ENCODE measurements at regions not wholly inside any gene's neighbourhood (a gene's known extent, or its start where the extent isn't known, plus 50 kb on each side); places are given as distances from the start of the nearest gene placed in this dataset.

GRCh38 chr22:49184736-49185135 is 642.9 kb downstream of the BRD1 start:
- ChIA-PET POLR2A (no interaction called here), CTCF (no interaction called here)
- Histone ChIP-seq H3K4me1 (ENCODE audit: insufficient read depth, low read length) (no peaks in the 10 kb centered on the region), H3K27me3 (ENCODE audit: insufficient read depth, low read length, poor library complexity, severe bottlenecking) (no peaks in the 10 kb centered on the region), H3K4me3 (ENCODE audit: low read length) (no peak overlapping the region), H3K27ac (ENCODE audit: low read depth, low read length) (no peak overlapping the region), H3K36me3 (ENCODE audit: insufficient read depth, low read length) (no peaks in the 10 kb centered on the region), H3K9me3 (ENCODE audit: low read length) (no peaks in the 10 kb centered on the region)
- H3K4me1 Mint-ChIP-seq: no peaks in the 10 kb centered on the region
- H3K36me3 Mint-ChIP-seq: no peaks in the 10 kb centered on the region
- peak in 1 of 5 donors; percentile 20 for DNase-seq
- no peak overlapping the region for H3K4me3 Mint-ChIP-seq
- H3K27ac Mint-ChIP-seq: no peak overlapping the region
- H3K27me3 Mint-ChIP-seq: peaks cover 2 to 19% of the 10 kb centered on the region in 2 donors
- no peaks in the 10 kb centered on the region for H3K9me3 Mint-ChIP-seq

GRCh38 chr22:49183826-49184216 is 643.9 kb downstream of the BRD1 start:
- H3K27ac Mint-ChIP-seq: no peak overlapping the region
- Histone ChIP-seq H3K27ac (ENCODE audit: low read depth, low read length) (no peak overlapping the region), H3K4me1 (ENCODE audit: insufficient read depth, low read length) (no peaks in the 10 kb centered on the region), H3K36me3 (ENCODE audit: insufficient read depth, low read length) (no peaks in the 10 kb centered on the region), H3K9me3 (ENCODE audit: low read length) (no peaks in the 10 kb centered on the region), H3K27me3 (ENCODE audit: insufficient read depth, low read length, poor library complexity, severe bottlenecking) (no peaks in the 10 kb centered on the region), H3K4me3 (ENCODE audit: low read length) (no peak overlapping the region)
- ChIA-PET POLR2A (no interaction called here), CTCF (no interaction called here)
- no peak overlapping the region for H3K4me3 Mint-ChIP-seq
- H3K9me3 Mint-ChIP-seq: no peaks in the 10 kb centered on the region
- no peaks in the 10 kb centered on the region for H3K4me1 Mint-ChIP-seq
- DNase-seq: peak in 1 of 5 donors; percentile 44
- H3K36me3 Mint-ChIP-seq: no peaks in the 10 kb centered on the region
- H3K27me3 Mint-ChIP-seq: peaks cover 4 to 16% of the 10 kb centered on the region in 2 donors

DNA sequence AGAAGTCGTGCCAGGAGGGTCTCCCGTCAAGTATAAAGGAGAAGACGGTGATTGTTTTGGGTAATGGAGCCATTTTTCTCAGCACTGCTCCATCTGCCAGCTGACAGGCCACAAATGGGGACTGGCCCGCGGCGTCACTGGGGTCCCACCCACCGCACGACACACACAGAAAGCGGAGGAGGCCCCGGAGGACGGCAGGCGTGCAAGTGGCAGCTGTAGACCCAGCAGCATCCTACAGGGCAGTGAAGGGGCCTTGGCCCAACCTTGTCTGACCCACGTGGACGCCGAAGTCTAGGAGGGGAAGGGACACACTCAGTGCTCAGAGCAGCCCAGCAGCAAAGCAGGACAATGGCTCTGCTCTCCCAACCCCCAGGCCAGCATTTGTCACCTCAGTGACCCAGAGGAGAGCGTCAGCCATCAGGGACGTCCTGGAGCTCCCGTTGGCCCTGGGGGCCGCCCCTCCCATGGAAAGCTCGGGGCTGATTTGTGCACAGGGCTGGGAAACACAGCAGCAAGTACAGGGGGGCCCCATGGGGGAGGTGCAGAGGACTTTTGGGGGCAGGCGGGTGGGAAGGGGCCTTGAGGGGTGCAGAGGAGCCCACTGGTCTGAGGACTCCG is 644.4 kb downstream of the BRD1 start:
- Mint-ChIP-seq H3K36me3 (no peaks in the 10 kb centered on the region), H3K4me3 (no peak overlapping the region), H3K9me3 (no peaks in the 10 kb centered on the region), H3K27me3 (peaks cover 4 to 16% of the 10 kb centered on the region in 2 donors), H3K4me1 (no peaks in the 10 kb centered on the region), H3K27ac (no peak overlapping the region)
- no peaks in the 10 kb centered on the region for H3K4me1 ChIP-seq (ENCODE audit: insufficient read depth, low read length)
- no peaks in the 10 kb centered on the region for H3K27me3 ChIP-seq (ENCODE audit: insufficient read depth, low read length, poor library complexity, severe bottlenecking)
- no peaks in the 10 kb centered on the region for H3K9me3 ChIP-seq (ENCODE audit: low read length)
- no peak overlapping the region for H3K27ac ChIP-seq (ENCODE audit: low read depth, low read length)
- no peaks in the 10 kb centered on the region for H3K36me3 ChIP-seq (ENCODE audit: insufficient read depth, low read length)
- no peak overlapping the region for H3K4me3 ChIP-seq (ENCODE audit: low read length)
- peak in 1 of 5 donors; percentile 16 for DNase-seq
- ChIA-PET CTCF (no interaction called here), POLR2A (no interaction called here)

- no peak overlapping the region for H3K27ac ChIP-seq (ENCODE audit: low read depth, low read length)
- no peaks in the 10 kb centered on the region for H3K9me3 ChIP-seq (ENCODE audit: low read length)
- POLR2A ChIA-PET: no interaction called here
- H3K27me3 ChIP-seq (ENCODE audit: insufficient read depth, low read length, poor library complexity, severe bottlenecking): no peaks in the 10 kb centered on the region
- DNase-seq: peak in 1 of 5 donors; percentile 43
- Mint-ChIP-seq H3K4me3 (no peak overlapping the region), H3K27me3 (peaks cover 4 to 16% of the 10 kb centered on the region in 2 donors), H3K36me3 (no peaks in the 10 kb centered on the region), H3K27ac (no peak overlapping the region), H3K4me1 (no peaks in the 10 kb centered on the region), H3K9me3 (no peaks in the 10 kb centered on the region)
- no peak overlapping the region for H3K4me3 ChIP-seq (ENCODE audit: low read length)
- H3K36me3 ChIP-seq (ENCODE audit: insufficient read depth, low read length): no peaks in the 10 kb centered on the region
- CTCF ChIA-PET: no interaction called here
- no peaks in the 10 kb centered on the region for H3K4me1 ChIP-seq (ENCODE audit: insufficient read depth, low read length)
Measured at GRCh38 chr22:49182416-49182815, 645.3 kb downstream of the BRD1 start.

GRCh38 chr22:49181942-49182341 is 645.7 kb downstream of the BRD1 start:
- Histone ChIP-seq H3K27me3 (ENCODE audit: insufficient read depth, low read length, poor library complexity, severe bottlenecking) (no peaks in the 10 kb centered on the region), H3K4me3 (ENCODE audit: low read length) (no peak overlapping the region), H3K36me3 (ENCODE audit: insufficient read depth, low read length) (no peaks in the 10 kb centered on the region), H3K9me3 (ENCODE audit: low read length) (no peaks in the 10 kb centered on the region), H3K27ac (ENCODE audit: low read depth, low read length) (no peak overlapping the region), H3K4me1 (ENCODE audit: insufficient read depth, low read length) (no peaks in the 10 kb centered on the region)
- DNase-seq: peak in 1 of 5 donors; percentile 27
- no peaks in the 10 kb centered on the region for H3K36me3 Mint-ChIP-seq
- CTCF ChIA-PET: no interaction called here
- H3K4me3 Mint-ChIP-seq: no peak overlapping the region
- peaks cover 4 to 16% of the 10 kb centered on the region in 2 donors for H3K27me3 Mint-ChIP-seq
- H3K27ac Mint-ChIP-seq: no peak overlapping the region
- no peaks in the 10 kb centered on the region for H3K9me3 Mint-ChIP-seq
- no peaks in the 10 kb centered on the region for H3K4me1 Mint-ChIP-seq
- POLR2A ChIA-PET: no interaction called here

GRCh38 chr22:49181431-49181830 is 646.2 kb downstream of the BRD1 start:
- no peaks in the 10 kb centered on the region for H3K4me1 Mint-ChIP-seq
- no peak overlapping the region for H3K27ac ChIP-seq (ENCODE audit: low read depth, low read length)
- H3K27ac Mint-ChIP-seq: no peak overlapping the region
- H3K27me3 ChIP-seq (ENCODE audit: insufficient read depth, low read length, poor library complexity, severe bottlenecking): no peaks in the 10 kb centered on the region
- peaks cover 4 to 16% of the 10 kb centered on the region in 2 donors for H3K27me3 Mint-ChIP-seq
- no peaks in the 10 kb centered on the region for H3K9me3 Mint-ChIP-seq
- no peaks in the 10 kb centered on the region for H3K36me3 ChIP-seq (ENCODE audit: insufficient read depth, low read length)
- no peak overlapping the region for H3K4me3 Mint-ChIP-seq
- no peaks in the 10 kb centered on the region for H3K36me3 Mint-ChIP-seq
- ChIA-PET CTCF (no interaction called here), POLR2A (no interaction called here)
- no peaks in the 10 kb centered on the region for H3K9me3 ChIP-seq (ENCODE audit: low read length)
- peak in 1 of 5 donors; percentile 30 for DNase-seq
- no peaks in the 10 kb centered on the region for H3K4me1 ChIP-seq (ENCODE audit: insufficient read depth, low read length)
- no peak overlapping the region for H3K4me3 ChIP-seq (ENCODE audit: low read length)

DNA sequence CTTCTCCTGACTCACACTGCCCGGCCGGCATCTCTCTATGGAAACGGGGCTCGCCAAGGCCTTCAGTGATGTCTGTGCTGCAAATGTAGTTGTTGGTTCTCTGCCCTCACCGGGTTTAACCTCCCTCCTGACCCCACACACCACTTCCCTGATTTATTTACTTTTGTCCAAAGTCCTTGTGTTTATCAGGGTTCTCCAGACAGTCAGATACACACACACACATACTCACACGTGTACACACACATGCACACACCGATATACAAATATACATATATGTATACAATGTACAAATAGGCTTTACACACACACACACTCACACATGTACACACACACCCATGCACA is 647.0 kb downstream of the BRD1 start:
- Histone ChIP-seq H3K4me1 (ENCODE audit: insufficient read depth, low read length) (no peaks in the 10 kb centered on the region), H3K27me3 (ENCODE audit: insufficient read depth, low read length, poor library complexity, severe bottlenecking) (no peaks in the 10 kb centered on the region), H3K36me3 (ENCODE audit: insufficient read depth, low read length) (no peaks in the 10 kb centered on the region), H3K4me3 (ENCODE audit: low read length) (no peak overlapping the region), H3K27ac (ENCODE audit: low read depth, low read length) (no peak overlapping the region), H3K9me3 (ENCODE audit: low read length) (no peaks in the 10 kb centered on the region)
- H3K4me3 Mint-ChIP-seq: no peak overlapping the region
- no peaks in the 10 kb centered on the region for H3K4me1 Mint-ChIP-seq
- H3K27me3 Mint-ChIP-seq: peaks cover 6 to 10% of the 10 kb centered on the region in 2 donors
- ChIA-PET CTCF (no interaction called here), POLR2A (no interaction called here)
- H3K27ac Mint-ChIP-seq: peak overlapping the region in 1 of 8 donors; percentile 25
- no peaks in the 10 kb centered on the region for H3K9me3 Mint-ChIP-seq
- no peaks in the 10 kb centered on the region for H3K36me3 Mint-ChIP-seq
- no peak for DNase-seq

GRCh38 chr22:49179886-49180682 is 647.6 kb downstream of the BRD1 start:
- H3K36me3 ChIP-seq (ENCODE audit: insufficient read depth, low read length): no peaks in the 10 kb centered on the region
- no peak overlapping the region for H3K27ac ChIP-seq (ENCODE audit: low read depth, low read length)
- H3K4me1 ChIP-seq (ENCODE audit: insufficient read depth, low read length): no peaks in the 10 kb centered on the region
- H3K27me3 ChIP-seq (ENCODE audit: insufficient read depth, low read length, poor library complexity, severe bottlenecking): no peaks in the 10 kb centered on the region
- peak in 1 of 5 donors; percentile 36 for DNase-seq
- H3K9me3 ChIP-seq (ENCODE audit: low read length): no peaks in the 10 kb centered on the region
- Mint-ChIP-seq H3K9me3 (no peaks in the 10 kb centered on the region), H3K27ac (no peak overlapping the region), H3K4me3 (peak overlapping the region in 1 of 7 donors; percentile 36), H3K4me1 (no peaks in the 10 kb centered on the region), H3K27me3 (peaks cover 4 to 6% of the 10 kb centered on the region in 2 donors), H3K36me3 (no peaks in the 10 kb centered on the region)
- ChIA-PET POLR2A (no interaction called here), CTCF (no interaction called here)
- H3K4me3 ChIP-seq (ENCODE audit: low read length): no peak overlapping the region

Measured in CD8-positive, alpha-beta memory T cell (primary cell).